ENCODE measurements at regions not wholly inside any gene's neighbourhood (a gene's known extent, or its start where the extent isn't known, plus 50 kb on each side); places are given as distances from the start of the nearest gene placed in this dataset.

DNA sequence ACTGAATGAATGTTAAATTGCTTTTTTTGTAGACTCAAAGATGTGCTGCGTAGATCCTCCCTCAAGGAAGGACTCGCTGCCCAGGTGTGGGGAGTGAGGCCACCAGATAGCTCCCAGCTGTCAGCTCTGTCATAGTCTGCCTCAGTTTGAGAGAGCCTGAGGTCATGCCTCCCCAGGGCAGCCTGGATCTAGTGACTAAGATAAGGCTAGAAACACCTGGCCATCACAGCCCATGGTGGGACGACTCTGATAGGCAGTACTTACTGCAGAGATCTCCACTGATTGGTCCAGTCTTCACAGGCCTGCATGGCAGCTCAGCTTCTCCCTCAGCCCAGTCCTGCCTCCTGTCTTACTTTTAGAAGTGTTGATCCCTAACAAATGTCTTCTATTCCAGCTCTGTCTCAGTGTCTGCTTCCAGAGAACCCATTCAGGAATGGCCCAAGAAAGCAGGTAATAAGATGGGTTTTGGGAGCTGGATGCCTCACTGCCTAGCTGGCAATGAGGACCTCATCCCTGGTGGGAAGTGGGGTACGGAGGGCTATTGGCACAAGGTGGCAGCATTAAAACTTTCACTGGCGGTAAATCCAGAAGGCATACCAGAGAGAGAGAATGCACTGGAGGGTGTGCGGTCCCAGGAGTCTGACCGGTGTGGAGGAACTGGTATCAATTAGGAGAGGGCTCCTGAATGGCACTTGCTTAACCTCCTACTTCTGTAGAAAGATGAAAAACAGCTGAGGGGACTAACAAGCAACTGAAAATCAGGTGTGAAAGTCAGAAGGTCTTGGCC is 55.3 kb upstream of the GPR37L1 start:
- Histone ChIP-seq H3K4me3 (ENCODE audit: insufficient read depth in 1 of 2, low read depth in 1 of 2, low read length in 2 of 2) (no peak overlapping the region), H3K36me3 (ENCODE audit: control insufficient read depth in 1 of 2, insufficient read depth in 2 of 2, low read depth in 1 of 2, low read length in 2 of 2) (no peaks in the 10 kb centered on the region), H3K14ac (ENCODE audit: low read length in 2 of 2) (peak overlapping the region in 1 of 2 experiments; percentile 35), H4K91ac (ENCODE audit: low read length) (no peak overlapping the region), H3K9ac (ENCODE audit: low read length) (no peak overlapping the region), H3K79me1 (replicated peaks; ENCODE audit: low read length, poor library complexity, severe bottlenecking) (no peaks in the 10 kb centered on the region), H3K9me3 (ENCODE audit: control insufficient read depth, low read length) (no peaks in the 10 kb centered on the region), H3K4ac (ENCODE audit: low read depth in 1 of 2, low read length in 2 of 2) (no peak overlapping the region), H2BK5ac (ENCODE audit: low read depth, low read length, poor library complexity, severe bottlenecking) (no peak overlapping the region), H3K23ac (ENCODE audit: low read length in 2 of 2) (no peak overlapping the region), H2BK120ac (ENCODE audit: low read depth, low read length) (no peak overlapping the region), H2BK12ac (ENCODE audit: low read length in 2 of 2) (no peak overlapping the region), H4K8ac (ENCODE audit: low read length) (no peak overlapping the region), H3K4me2 (ENCODE audit: low read length, poor library complexity, severe bottlenecking) (no peak overlapping the region), H3K18ac (ENCODE audit: low read depth in 1 of 2, low read length in 2 of 2) (no peak overlapping the region), H2BK15ac (ENCODE audit: low read depth, poor library complexity, severe bottlenecking) (no peak overlapping the region), H2AK5ac (ENCODE audit: low read length, severe bottlenecking) (no peak overlapping the region), H3K27ac (ENCODE audit: low read length, poor library complexity, severe bottlenecking) (no peak overlapping the region), H3K4me1 (ENCODE audit: control insufficient read depth, insufficient read depth, low read depth, low read length) (peaks cover 10% of the 10 kb centered on the region), H3K27me3 (ENCODE audit: control insufficient read depth in 1 of 2, insufficient read depth in 1 of 2, low read length in 2 of 2) (peaks cover 0 to 12% of the 10 kb centered on the region in 2 experiments), H2AFZ (ENCODE audit: low read depth, low read length) (no peak overlapping the region)
- DNase-seq: no peak
- WGBS: 88% methylated on average over 7 of the region's 7 CpGs

DNA sequence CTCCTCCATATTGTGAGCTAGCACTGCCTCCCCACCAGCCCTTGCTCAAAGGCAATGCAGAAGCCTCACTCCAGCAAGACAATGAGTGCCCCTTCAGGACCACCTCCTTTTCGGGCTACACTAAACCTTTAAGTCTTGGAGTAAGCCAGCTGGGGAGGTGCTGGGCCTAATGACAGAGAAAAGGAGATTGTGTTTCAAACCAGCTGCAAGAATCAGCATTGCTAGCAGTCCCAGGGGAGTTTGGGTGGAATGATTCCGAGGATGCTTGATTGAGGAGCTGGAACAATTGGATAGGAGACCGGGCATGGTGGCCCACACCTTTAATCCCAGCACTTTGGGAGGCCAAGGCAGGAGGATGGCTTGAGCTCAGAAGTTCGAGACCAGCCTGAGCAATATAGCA is 54.1 kb upstream of the GPR37L1 start:
- H2AK5ac ChIP-seq (ENCODE audit: low read length, severe bottlenecking): no peak overlapping the region
- no peak overlapping the region for H2BK120ac ChIP-seq (ENCODE audit: low read depth, low read length)
- no peak overlapping the region for H3K23ac ChIP-seq (ENCODE audit: low read length in 2 of 2)
- no peak overlapping the region for H3K27ac ChIP-seq (ENCODE audit: low read length, poor library complexity, severe bottlenecking)
- H3K4ac ChIP-seq (ENCODE audit: low read depth in 1 of 2, low read length in 2 of 2): no peak overlapping the region
- 92% methylated on average over 3 of the region's 4 CpGs for WGBS
- H4K8ac ChIP-seq (ENCODE audit: low read length): no peak overlapping the region
- no peak overlapping the region for H3K14ac ChIP-seq (ENCODE audit: low read length in 2 of 2)
- H2AFZ ChIP-seq (ENCODE audit: low read depth, low read length): no peak overlapping the region
- H3K4me3 ChIP-seq (ENCODE audit: insufficient read depth in 1 of 2, low read depth in 1 of 2, low read length in 2 of 2): no peak overlapping the region
- H3K18ac ChIP-seq (ENCODE audit: low read depth in 1 of 2, low read length in 2 of 2): no peak overlapping the region
- H3K9me3 ChIP-seq (ENCODE audit: control insufficient read depth, low read length): no peaks in the 10 kb centered on the region
- no peak overlapping the region for H3K9ac ChIP-seq (ENCODE audit: low read length)
- no peak for DNase-seq
- no peak overlapping the region for H3K4me2 ChIP-seq (ENCODE audit: low read length, poor library complexity, severe bottlenecking)
- H3K4me1 ChIP-seq (ENCODE audit: control insufficient read depth, insufficient read depth, low read depth, low read length): peaks cover 7% of the 10 kb centered on the region
- H3K27me3 ChIP-seq (ENCODE audit: control insufficient read depth in 1 of 2, insufficient read depth in 1 of 2, low read length in 2 of 2): peaks cover 0 to 9% of the 10 kb centered on the region in 2 experiments
- no peak overlapping the region for H2BK12ac ChIP-seq (ENCODE audit: low read length in 2 of 2)
- no peaks in the 10 kb centered on the region for H3K36me3 ChIP-seq (ENCODE audit: control insufficient read depth in 1 of 2, insufficient read depth in 2 of 2, low read depth in 1 of 2, low read length in 2 of 2)
- H2BK5ac ChIP-seq (ENCODE audit: low read depth, low read length, poor library complexity, severe bottlenecking): no peak overlapping the region
- no peaks in the 10 kb centered on the region for H3K79me1 ChIP-seq (replicated peaks; ENCODE audit: low read length, poor library complexity, severe bottlenecking)
- no peak overlapping the region for H2BK15ac ChIP-seq (ENCODE audit: low read depth, poor library complexity, severe bottlenecking)
- H4K91ac ChIP-seq (ENCODE audit: low read length): no peak overlapping the region

- Histone ChIP-seq H3K23ac (ENCODE audit: low read length in 2 of 2) (no peak overlapping the region), H3K14ac (ENCODE audit: low read length in 2 of 2) (no peak overlapping the region), H4K8ac (ENCODE audit: low read length) (peak overlapping the region; percentile 4), H2AK5ac (ENCODE audit: low read length, severe bottlenecking) (no peak overlapping the region), H3K36me3 (ENCODE audit: control insufficient read depth in 1 of 2, insufficient read depth in 2 of 2, low read depth in 1 of 2, low read length in 2 of 2) (no peaks in the 10 kb centered on the region), H2BK5ac (ENCODE audit: low read depth, low read length, poor library complexity, severe bottlenecking) (no peak overlapping the region), H2BK120ac (ENCODE audit: low read depth, low read length) (no peak overlapping the region), H3K9ac (ENCODE audit: low read length) (no peak overlapping the region), H3K18ac (ENCODE audit: low read depth in 1 of 2, low read length in 2 of 2) (no peak overlapping the region), H4K91ac (ENCODE audit: low read length) (no peak overlapping the region), H3K4me2 (ENCODE audit: low read length, poor library complexity, severe bottlenecking) (no peak overlapping the region), H2BK15ac (ENCODE audit: low read depth, poor library complexity, severe bottlenecking) (no peak overlapping the region), H3K4me1 (ENCODE audit: control insufficient read depth, insufficient read depth, low read depth, low read length) (peaks cover 3% of the 10 kb centered on the region), H3K27me3 (ENCODE audit: control insufficient read depth in 1 of 2, insufficient read depth in 1 of 2, low read length in 2 of 2) (peaks cover 0 to 9% of the 10 kb centered on the region in 2 experiments), H2AFZ (ENCODE audit: low read depth, low read length) (no peak overlapping the region), H3K4me3 (ENCODE audit: insufficient read depth in 1 of 2, low read depth in 1 of 2, low read length in 2 of 2) (no peak overlapping the region), H3K79me1 (replicated peaks; ENCODE audit: low read length, poor library complexity, severe bottlenecking) (no peaks in the 10 kb centered on the region), H2BK12ac (ENCODE audit: low read length in 2 of 2) (no peak overlapping the region), H3K27ac (ENCODE audit: low read length, poor library complexity, severe bottlenecking) (no peak overlapping the region), H3K4ac (ENCODE audit: low read depth in 1 of 2, low read length in 2 of 2) (no peak overlapping the region), H3K9me3 (ENCODE audit: control insufficient read depth, low read length) (no peaks in the 10 kb centered on the region)
- DNase-seq: no peak
- 94% methylated on average over 4 of the region's 4 CpGs for WGBS
Observed at GRCh38 chr1:202069662-202070061, 53.1 kb upstream of the GPR37L1 start.

GRCh38 chr1:202072211-202072765 is 50.4 kb upstream of the GPR37L1 start:
- Histone ChIP-seq H3K23ac (ENCODE audit: low read length in 2 of 2) (no peak overlapping the region), H2BK15ac (ENCODE audit: low read depth, poor library complexity, severe bottlenecking) (no peak overlapping the region), H3K18ac (ENCODE audit: low read depth in 1 of 2, low read length in 2 of 2) (peak overlapping the region in 1 of 2 experiments; percentile 28), H3K27me3 (ENCODE audit: control insufficient read depth in 1 of 2, insufficient read depth in 1 of 2, low read length in 2 of 2) (peaks cover 0 to 5% of the 10 kb centered on the region in 2 experiments), H3K4ac (ENCODE audit: low read depth in 1 of 2, low read length in 2 of 2) (peak overlapping the region in 1 of 2 experiments; percentile 34), H2BK120ac (ENCODE audit: low read depth, low read length) (no peak overlapping the region), H2AK5ac (ENCODE audit: low read length, severe bottlenecking) (no peak overlapping the region), H3K36me3 (ENCODE audit: control insufficient read depth in 1 of 2, insufficient read depth in 2 of 2, low read depth in 1 of 2, low read length in 2 of 2) (peaks cover 0 to 3% of the 10 kb centered on the region in 2 experiments), H2BK12ac (ENCODE audit: low read length in 2 of 2) (no peak overlapping the region), H3K79me1 (replicated peaks; ENCODE audit: low read length, poor library complexity, severe bottlenecking) (no peaks in the 10 kb centered on the region), H3K9me3 (ENCODE audit: control insufficient read depth, low read length) (no peaks in the 10 kb centered on the region), H3K4me2 (ENCODE audit: low read length, poor library complexity, severe bottlenecking) (no peak overlapping the region), H3K9ac (ENCODE audit: low read length) (no peak overlapping the region), H3K14ac (ENCODE audit: low read length in 2 of 2) (no peak overlapping the region), H3K27ac (ENCODE audit: low read length, poor library complexity, severe bottlenecking) (no peak overlapping the region), H3K4me1 (ENCODE audit: control insufficient read depth, insufficient read depth, low read depth, low read length) (peaks cover 16% of the 10 kb centered on the region), H2AFZ (ENCODE audit: low read depth, low read length) (no peak overlapping the region), H4K91ac (ENCODE audit: low read length) (peak overlapping the region; percentile 18), H2BK5ac (ENCODE audit: low read depth, low read length, poor library complexity, severe bottlenecking) (no peak overlapping the region), H4K8ac (ENCODE audit: low read length) (no peak overlapping the region), H3K4me3 (ENCODE audit: insufficient read depth in 1 of 2, low read depth in 1 of 2, low read length in 2 of 2) (no peak overlapping the region)
- WGBS: 95% methylated on average over 8 of the region's 8 CpGs
- DNase-seq: no peak
